GM12873 (cell line): ENCODE measurements at regions not wholly inside any gene's neighbourhood (a gene's known extent, or its start where the extent isn't known, plus 50 kb on each side); places are given as distances from the start of the nearest gene placed in this dataset.

ENCODE experiments used
- TF ChIP-seq, protein P1 (sequence below): IDR thresholded peaks from 2 replicates; pipeline ENCODE4 v1.5.1; 2012; ENCODE audit warnings: low read depth, mild to moderate bottlenecking, moderate library complexity, low read length, control low read depth; ENCODE audit not compliant: insufficient read depth; ENCODE audit errors: missing control alignments

DNA sequence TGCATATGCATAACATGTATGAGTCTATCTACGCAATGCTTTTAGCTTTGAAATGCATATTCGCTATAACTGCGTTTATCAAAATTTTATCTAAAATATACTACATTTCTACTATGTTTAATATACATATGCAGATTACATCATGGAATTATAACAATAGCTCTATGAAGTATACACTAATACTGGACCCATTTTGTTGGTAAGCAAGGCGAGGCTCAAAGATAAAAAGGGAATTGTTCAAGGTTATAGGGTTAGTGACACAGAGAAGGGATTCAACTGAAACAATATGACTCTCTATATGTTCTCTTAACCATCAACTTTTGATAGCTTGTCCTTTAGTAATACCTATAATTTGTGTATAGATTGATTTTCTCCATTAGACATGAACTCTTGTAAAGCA, 60.9 kb upstream of the SMIM36 start:
- TF ChIP-seq, protein P1, sequence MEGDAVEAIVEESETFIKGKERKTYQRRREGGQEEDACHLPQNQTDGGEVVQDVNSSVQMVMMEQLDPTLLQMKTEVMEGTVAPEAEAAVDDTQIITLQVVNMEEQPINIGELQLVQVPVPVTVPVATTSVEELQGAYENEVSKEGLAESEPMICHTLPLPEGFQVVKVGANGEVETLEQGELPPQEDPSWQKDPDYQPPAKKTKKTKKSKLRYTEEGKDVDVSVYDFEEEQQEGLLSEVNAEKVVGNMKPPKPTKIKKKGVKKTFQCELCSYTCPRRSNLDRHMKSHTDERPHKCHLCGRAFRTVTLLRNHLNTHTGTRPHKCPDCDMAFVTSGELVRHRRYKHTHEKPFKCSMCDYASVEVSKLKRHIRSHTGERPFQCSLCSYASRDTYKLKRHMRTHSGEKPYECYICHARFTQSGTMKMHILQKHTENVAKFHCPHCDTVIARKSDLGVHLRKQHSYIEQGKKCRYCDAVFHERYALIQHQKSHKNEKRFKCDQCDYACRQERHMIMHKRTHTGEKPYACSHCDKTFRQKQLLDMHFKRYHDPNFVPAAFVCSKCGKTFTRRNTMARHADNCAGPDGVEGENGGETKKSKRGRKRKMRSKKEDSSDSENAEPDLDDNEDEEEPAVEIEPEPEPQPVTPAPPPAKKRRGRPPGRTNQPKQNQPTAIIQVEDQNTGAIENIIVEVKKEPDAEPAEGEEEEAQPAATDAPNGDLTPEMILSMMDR, result no peak

DNA sequence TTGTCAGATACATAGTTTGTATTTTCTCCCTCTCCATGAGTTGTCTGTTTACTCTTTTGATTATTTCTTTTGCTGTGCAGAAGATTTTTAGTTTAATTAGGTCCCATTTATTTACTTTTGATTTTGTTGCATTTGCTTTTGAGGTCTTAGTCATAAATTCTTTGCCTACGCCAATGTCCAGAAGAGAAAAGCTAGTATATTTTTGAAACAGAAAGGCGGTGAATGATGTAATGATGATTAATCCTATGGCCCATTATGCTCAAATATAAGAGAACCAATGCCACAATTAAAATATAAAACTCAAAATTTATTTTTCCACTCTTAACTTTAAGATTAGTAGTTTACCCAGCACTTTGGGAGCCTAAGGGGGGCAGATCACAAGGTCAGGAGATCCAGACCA, 59.8 kb upstream of the SMIM36 start:
- TF ChIP-seq, protein P1, result no peak

DNA sequence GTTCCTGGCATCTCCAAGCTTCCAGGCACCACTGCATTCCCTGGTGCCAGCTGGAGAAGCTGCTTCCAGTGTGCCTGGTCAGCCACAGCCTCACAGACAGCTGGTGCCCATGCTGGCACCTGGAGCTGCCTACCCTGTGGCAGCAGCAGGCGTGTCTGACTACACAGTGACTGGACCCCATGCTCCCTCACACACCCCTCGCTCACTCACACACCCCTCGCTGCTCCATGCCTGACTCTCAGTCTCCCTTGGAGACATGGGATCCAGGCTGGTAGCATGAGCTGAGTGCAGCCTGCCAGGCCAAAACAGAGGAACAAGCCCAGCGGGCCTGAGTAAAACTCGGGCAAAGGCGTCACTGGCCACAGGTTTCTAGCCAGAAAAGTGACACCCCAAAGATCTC, 59.1 kb upstream of the SMIM36 start:
- TF ChIP-seq, protein P1, result no peak

DNA sequence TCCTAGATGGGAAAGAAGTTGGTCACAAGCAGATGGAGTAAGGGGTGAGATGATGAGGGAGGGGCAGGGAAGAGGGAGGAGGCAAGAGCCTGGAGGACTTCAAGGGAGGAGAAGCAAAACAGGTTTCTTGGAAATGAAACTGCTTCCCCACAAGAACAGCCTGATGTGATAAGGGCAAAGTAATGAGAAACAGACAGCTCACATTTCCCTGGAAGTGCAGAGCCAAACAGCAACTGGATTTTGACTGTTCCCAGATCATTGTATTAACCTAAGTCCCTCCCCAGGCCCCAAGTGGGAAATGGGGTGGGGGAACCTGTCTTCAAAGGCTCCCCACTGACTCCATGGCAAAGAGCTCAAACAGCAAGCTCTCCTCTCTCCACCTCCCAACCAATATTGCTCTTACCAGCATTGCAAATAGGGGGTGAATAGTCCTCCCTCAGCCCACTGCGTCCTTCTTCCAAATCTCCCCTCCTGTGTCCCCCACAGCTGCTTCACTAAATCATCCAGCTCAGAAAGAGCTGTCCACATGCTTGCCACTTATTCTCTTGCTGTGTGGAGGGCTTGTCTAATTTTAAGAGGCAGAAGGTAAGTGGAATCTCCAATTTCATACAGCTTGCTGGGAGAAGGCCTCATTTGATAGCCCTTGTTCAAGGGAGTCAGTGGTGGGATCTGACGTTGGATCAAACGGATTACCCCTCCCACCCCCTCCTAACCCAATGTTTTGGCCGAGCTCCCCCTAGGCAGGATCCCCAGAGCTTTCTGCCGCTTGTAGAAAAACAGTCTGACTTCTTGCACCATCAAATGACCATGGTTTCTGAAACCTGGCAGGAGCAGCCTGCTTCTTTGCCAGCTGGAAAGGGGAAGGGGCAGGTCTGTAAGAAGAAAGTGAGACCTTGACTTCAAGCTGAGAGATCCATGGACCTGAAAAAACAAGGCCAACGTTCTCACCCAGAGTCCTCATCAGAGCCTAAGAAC, 56.3 kb upstream of the SMIM36 start:
- TF ChIP-seq, protein P1, result no peak

DNA sequence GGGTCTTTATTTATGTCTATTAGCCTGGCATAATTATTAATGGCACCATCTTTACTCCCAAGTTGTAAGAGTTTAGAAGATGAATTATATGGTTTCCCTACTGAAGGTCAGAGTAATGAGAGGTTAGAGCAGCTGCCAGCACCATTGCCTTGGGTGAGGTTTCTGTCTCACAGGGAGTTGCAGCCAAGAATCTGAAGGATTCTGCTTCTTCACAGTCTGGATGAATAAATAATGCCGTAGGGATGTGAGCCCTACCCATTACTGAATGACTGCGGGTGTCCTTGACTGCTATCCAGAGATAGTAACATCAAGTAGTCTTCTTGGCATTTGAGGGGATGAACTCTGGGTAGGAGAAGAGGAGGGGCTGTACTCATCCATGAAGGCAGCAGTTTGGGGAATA, 52.8 kb upstream of the SMIM36 start:
- TF ChIP-seq, protein P1, result no peak

DNA sequence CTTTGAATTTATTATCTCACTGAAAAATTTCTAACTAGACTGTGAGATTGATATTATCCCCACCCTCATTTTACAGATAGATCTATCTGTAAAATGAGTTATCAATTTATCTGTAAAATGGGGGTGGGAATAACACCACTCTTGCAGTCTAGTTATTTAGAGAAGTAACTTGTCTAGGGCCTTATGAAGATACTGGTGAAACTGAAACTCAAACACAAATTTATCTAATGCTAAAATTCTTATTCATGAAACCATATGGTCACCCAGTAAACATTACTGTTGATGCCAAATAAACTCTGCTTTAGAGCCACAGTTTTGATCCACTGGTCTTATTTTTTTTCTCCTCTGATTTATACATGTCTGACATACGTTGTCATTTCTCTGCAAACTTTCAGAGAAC, 52.1 kb upstream of the SMIM36 start:
- TF ChIP-seq, protein P1, result no peak

DNA sequence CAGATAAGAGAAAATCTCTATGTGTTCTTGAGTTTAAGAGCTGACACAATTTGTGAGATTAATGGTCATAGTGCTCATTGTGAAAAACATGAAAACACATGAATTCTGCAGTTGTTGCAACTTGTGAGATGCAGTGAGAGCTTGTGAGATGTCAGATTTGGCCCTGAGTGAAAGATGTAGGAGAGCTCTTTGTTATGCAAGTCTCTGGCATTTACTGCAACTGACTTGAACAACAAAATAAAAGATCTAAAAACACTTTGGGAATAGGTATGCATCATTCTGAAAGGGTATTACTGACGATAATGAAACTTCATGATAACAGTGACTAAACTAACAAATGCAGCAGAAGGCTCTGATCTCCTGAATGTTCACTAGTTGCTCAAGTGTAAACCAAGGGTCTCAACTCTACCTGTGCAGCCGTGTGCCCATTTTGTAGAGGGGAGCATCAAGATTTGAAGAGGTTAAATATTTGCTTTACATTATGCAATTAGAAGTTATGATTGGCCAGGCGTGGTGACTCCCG, 50.8 kb upstream of the SMIM36 start:
- TF ChIP-seq, protein P1, result no peak
